Caco-2 (cell line): ENCODE measurements at regions not wholly inside any gene's neighbourhood (a gene's known extent, or its start where the extent isn't known, plus 50 kb on each side); places are given as distances from the start of the nearest gene placed in this dataset.

Experiments
- BruUV-seq: library from RNA; stranded (reverse); fragments of 400-500 nt; replicated peaks from 2 replicates; lab custom pipeline; 2021; lab: Mats Ljungman, UMichigan
- CTCF ChIA-PET: fragments of 300-600 bp; sonication (Branson Sonifier 250); formaldehyde crosslinking; loops from one replicate; lab custom pipeline; 2022; ENCODE audit warnings: antibody characterized with exemption; lab: Charles Lee
- POLR2A ChIA-PET: fragments of 300-600 bp; sonication (Branson Sonifier 250); formaldehyde crosslinking; loops from one replicate; lab custom pipeline; 2022; ENCODE audit warnings: antibody characterized with exemption; lab: Charles Lee
- DNase-seq, 2 experiments: peaks; one replicate each; pipeline versions ENCODE4 v3.0.0 to v3.0.0-alpha.2; 2020 to 2022
- H3K27me3 ChIP-seq: replicated peaks from 2 replicates; pipeline ENCODE4 v1.6.0; 2011; ENCODE audit warnings: low read length; ENCODE audit not compliant: control insufficient read depth, insufficient read depth
- H3K36me3 ChIP-seq: 2 replicates; pipeline ENCODE4 v1.5.1; 2011; ENCODE audit warnings: low read length; ENCODE audit not compliant: control insufficient read depth, insufficient read depth
- H3K4me1 ChIP-seq: fragments of 250-450 bp; sonication (Bioruptor Pico); 2 replicates; pipeline ENCODE4 v1.5.1; 2020; ENCODE audit warnings: mild to moderate bottlenecking
- H3K4me3 ChIP-seq: 2 replicates; pipeline ENCODE4 v1.5.1; 2011; ENCODE audit warnings: low read depth, mild to moderate bottlenecking, control low read depth, low read length
- H3K9me3 ChIP-seq: fragments of 250-450 bp; sonication (Bioruptor Pico); 2 replicates; pipeline ENCODE4 v1.5.1; 2020; ENCODE audit warnings: mild to moderate bottlenecking, moderate library complexity
- H3K27ac Mint-ChIP-seq: one replicate; pipeline ENCODE4 v1.8.0; 2022; ENCODE audit warnings: mixed read lengths; ENCODE audit not compliant: unreplicated experiment
- H3K27me3 Mint-ChIP-seq: one replicate; pipeline ENCODE4 v1.8.0; 2022; ENCODE audit warnings: mixed read lengths; ENCODE audit not compliant: insufficient read depth, unreplicated experiment
- H3K36me3 Mint-ChIP-seq: one replicate; pipeline ENCODE4 v1.8.0; 2022; ENCODE audit warnings: mild to moderate bottlenecking, mixed read lengths; ENCODE audit not compliant: insufficient read depth, unreplicated experiment
- H3K4me1 Mint-ChIP-seq: one replicate; pipeline ENCODE4 v1.8.0; 2022; ENCODE audit warnings: low read depth, mixed read lengths; ENCODE audit not compliant: unreplicated experiment
- H3K4me3 Mint-ChIP-seq: one replicate; pipeline ENCODE4 v1.8.0; 2022; ENCODE audit warnings: mild to moderate bottlenecking, moderate library complexity, mixed read lengths; ENCODE audit not compliant: unreplicated experiment
- H3K9me3 Mint-ChIP-seq: one replicate; pipeline ENCODE4 v1.8.0; 2022; ENCODE audit warnings: mixed read lengths; ENCODE audit not compliant: unreplicated experiment
- CTCF ChIP-seq, 2 experiments: fragments of 200-600 bp in 1 of 2; IDR thresholded peaks; 1 replicate in 1 of 2; 2 replicates in 1 of 2; pipeline versions ENCODE4 v1.5.1 to v1.8.0; 2011 to 2022; ENCODE audit warnings: antibody characterized with exemption in 1 of 2, control low read depth in 1 of 2, inconsistent platforms in 1 of 2, low read depth in 1 of 2, low read length in 1 of 2, mild to moderate bottlenecking in 1 of 2, moderate library complexity in 1 of 2; ENCODE audit not compliant: insufficient read depth in 1 of 2, severe bottlenecking in 1 of 2, unreplicated experiment in 1 of 2
- intact Hi-C: fragments of 100-400 bp; cut with micrococcal nuclease; formaldehyde crosslinking; loops from one replicate; pipeline ENCODE4 v1.10.0; 2022; ENCODE audit not compliant: unreplicated experiment

DNA sequence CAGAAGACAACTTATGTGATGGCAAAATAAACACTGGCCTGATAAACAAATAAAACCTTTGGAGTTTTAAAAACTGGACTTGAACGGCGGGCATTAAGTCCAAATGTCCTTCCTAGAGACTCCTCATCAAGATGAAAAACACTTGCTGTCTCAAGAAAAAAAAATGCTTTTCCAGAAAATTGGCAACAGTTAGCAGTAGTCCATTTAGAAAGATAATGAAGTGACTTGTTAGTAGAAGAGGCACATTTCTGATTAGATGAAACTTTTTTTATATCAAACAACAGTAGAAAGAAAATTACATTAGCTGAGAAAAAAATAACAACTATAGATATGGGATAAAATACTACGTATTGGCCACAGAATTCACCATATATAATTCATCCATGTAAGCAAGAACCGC is 1750.7 kb upstream of the PCDH20 start:
- H3K36me3 Mint-ChIP-seq, result no peaks in the 10 kb centered on the region
- DNase-seq, result no peak
- Histone ChIP-seq H3K4me3 (no peak overlapping the region), H3K36me3 (no peaks in the 10 kb centered on the region), H3K4me1 (no peaks in the 10 kb centered on the region), H3K27me3 (no peaks in the 10 kb centered on the region), H3K9me3 (no peaks in the 10 kb centered on the region)
- ChIA-PET POLR2A (no interaction called here), CTCF (no interaction called here)
- H3K9me3 Mint-ChIP-seq, result no peaks in the 10 kb centered on the region
- BruUV-seq, result no TSS peak
- H3K27ac Mint-ChIP-seq, result no peak overlapping the region
- H3K27me3 Mint-ChIP-seq, result peaks cover 10% of the 10 kb centered on the region
- H3K4me1 Mint-ChIP-seq, result no peaks in the 10 kb centered on the region
- H3K4me3 Mint-ChIP-seq, result no peak overlapping the region
- TF ChIP-seq CTCF (IDR thresholded peaks at IDR 0.05; ENCODE audit: insufficient read depth in 1 of 2, low read depth in 1 of 2, low read length in 1 of 2, severe bottlenecking in 1 of 2, unreplicated experiment in 1 of 2), result no peak
- intact Hi-C loops, result no loop called here

DNA sequence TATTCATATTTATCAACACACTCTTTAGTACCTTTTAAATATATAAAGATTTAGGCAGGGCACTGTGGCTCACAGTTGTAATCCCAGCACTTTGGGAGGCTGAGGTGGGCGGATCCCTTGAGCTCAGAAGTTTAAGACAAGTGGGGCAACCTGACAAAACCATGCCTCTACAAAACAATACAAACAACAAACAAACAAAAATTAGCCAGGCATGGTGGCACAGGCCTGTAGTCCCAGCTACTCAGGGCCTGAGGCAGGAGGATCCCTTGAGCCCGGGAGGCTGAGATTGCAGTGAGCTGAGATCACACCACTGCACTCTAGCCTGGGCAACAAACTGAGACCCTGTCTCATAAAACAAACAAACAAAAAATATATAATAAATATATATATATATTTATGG is 1748.3 kb upstream of the PCDH20 start:
- TF ChIP-seq CTCF (IDR thresholded peaks at IDR 0.05; ENCODE audit: insufficient read depth in 1 of 2, low read depth in 1 of 2, low read length in 1 of 2, severe bottlenecking in 1 of 2, unreplicated experiment in 1 of 2), result no peak
- H3K4me1 ChIP-seq, result no peaks in the 10 kb centered on the region
- POLR2A ChIA-PET, result no interaction called here

GRCh38 chr13:63161219-63161618 is 1745.6 kb upstream of the PCDH20 start:
- Mint-ChIP-seq H3K36me3 (no peaks in the 10 kb centered on the region), H3K27me3 (peaks cover 10% of the 10 kb centered on the region), H3K4me3 (no peak overlapping the region), H3K4me1 (no peaks in the 10 kb centered on the region), H3K27ac (no peak overlapping the region), H3K9me3 (no peaks in the 10 kb centered on the region)
- Histone ChIP-seq H3K27me3 (no peaks in the 10 kb centered on the region), H3K4me3 (no peak overlapping the region), H3K4me1 (no peaks in the 10 kb centered on the region), H3K9me3 (no peaks in the 10 kb centered on the region), H3K36me3 (no peaks in the 10 kb centered on the region)
- no peak for DNase-seq
- ChIA-PET POLR2A (no interaction called here), CTCF (no interaction called here)
- no TSS peak for BruUV-seq
- intact Hi-C loops, result no loop called here
- no peak for TF ChIP-seq CTCF (IDR thresholded peaks at IDR 0.05; ENCODE audit: insufficient read depth in 1 of 2, low read depth in 1 of 2, low read length in 1 of 2, severe bottlenecking in 1 of 2, unreplicated experiment in 1 of 2)

More for the DNA sequence above, 1748.3 kb upstream of the PCDH20 start:
- Histone ChIP-seq H3K36me3 (no peaks in the 10 kb centered on the region), H3K9me3 (no peaks in the 10 kb centered on the region), H3K4me3 (no peak overlapping the region), H3K27me3 (no peaks in the 10 kb centered on the region)
- CTCF ChIA-PET, result no interaction called here
- no peaks in the 10 kb centered on the region for H3K4me1 Mint-ChIP-seq
- H3K36me3 Mint-ChIP-seq, result no peaks in the 10 kb centered on the region
- intact Hi-C loops, result no loop called here
- DNase-seq, result no peak
- H3K27ac Mint-ChIP-seq, result no peak overlapping the region
- no peak overlapping the region for H3K4me3 Mint-ChIP-seq
- no peaks in the 10 kb centered on the region for H3K9me3 Mint-ChIP-seq
- no TSS peak for BruUV-seq
- H3K27me3 Mint-ChIP-seq, result peaks cover 10% of the 10 kb centered on the region
